ENCODE measurements at regions not wholly inside any gene's neighbourhood (a gene's known extent, or its start where the extent isn't known, plus 50 kb on each side); places are given as distances from the start of the nearest gene placed in this dataset.

DNA sequence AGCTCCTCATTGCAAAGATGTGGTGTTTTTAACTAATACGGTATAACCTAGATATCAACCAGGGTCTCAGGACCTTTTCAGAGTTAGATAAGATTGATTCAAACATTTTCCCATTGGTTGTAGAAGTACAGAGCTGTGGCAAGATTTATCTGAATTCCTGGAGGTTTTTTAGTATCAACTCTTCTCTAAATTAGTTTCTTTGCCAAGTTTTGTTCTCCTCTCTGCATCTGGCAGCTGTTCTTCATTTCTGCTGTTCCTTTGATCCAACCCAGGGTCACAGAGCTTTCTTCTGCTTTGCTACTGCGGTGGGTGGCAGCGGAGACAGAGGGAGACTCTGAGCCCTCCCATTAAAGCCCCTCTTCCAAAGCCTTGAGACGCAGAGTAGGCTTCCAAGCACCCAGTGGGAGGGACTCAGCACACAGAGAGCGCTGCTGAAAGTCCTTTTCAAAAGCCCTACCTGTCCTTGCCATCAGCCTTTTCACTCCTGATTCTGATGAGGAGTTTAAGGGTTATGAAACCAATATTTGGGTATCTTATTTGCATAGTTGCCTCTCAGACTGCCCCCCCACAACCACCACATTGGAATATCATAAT, 146.3 kb upstream of the EEPD1 start:
- no peak for DNase-seq

DNA sequence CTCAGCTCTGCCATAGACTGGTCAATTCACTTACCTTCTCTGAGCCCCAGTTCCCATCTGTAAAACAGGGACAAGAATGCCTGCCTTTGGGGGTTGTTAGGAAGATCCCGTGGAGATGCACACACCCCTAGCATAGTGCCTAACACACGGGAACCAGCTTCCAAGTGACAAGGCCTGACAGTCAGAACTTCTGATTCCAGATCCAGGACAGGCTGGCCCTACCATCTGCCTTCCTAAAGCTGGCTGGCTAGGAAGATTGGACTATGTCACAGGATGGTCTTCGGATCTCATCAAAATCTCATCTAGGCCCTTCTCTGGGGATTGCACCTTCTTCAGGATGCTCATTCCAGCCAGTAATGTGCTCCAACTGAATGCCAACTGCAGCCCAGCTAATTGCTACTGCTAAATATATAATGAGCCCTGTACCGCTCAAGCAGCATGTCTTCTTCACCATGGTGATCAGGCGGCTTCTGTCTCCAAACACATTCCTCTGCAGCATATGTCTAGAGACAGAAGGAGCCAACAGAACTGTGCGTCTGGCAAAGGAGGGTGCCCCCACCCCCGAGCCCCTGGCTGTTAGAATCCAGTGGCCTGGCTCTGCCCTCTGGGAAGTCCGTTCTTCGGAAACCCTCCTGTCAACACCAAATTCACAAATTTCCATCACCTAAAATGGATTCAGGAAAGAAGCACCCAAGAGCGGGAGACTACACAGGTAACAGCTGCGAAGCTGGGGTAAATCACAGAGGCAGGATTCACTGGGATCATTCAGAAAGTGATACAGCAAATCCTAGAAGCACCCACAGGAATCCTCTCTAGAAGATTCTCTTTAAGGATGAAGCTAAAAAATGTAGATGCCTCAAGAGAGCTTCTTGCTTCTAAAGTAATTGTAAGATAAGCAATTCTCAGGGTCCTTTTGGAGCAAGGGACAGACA, 142.1 kb upstream of the EEPD1 start:
- DNase-seq: peak; percentile 39 to 52

DNA sequence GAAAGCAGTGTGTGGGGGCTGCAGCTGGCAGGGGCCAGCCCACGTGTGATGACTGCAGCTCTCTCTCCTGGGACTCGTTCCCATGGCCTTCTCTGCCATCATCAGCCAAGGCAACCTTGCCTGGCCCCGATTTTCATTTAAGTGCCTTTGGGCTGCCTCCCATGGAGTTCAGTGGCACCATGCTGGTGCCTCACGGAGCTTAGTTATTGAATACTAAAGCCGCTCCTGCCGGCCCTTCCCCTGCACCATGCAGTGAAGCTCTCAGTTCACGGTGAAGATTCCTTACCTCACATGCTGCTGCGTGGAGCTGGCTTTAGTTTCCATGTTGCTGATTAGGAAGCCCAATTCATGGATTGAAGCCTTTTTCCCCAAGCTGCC, 141.5 kb upstream of the EEPD1 start:
- no peak for DNase-seq

DNA sequence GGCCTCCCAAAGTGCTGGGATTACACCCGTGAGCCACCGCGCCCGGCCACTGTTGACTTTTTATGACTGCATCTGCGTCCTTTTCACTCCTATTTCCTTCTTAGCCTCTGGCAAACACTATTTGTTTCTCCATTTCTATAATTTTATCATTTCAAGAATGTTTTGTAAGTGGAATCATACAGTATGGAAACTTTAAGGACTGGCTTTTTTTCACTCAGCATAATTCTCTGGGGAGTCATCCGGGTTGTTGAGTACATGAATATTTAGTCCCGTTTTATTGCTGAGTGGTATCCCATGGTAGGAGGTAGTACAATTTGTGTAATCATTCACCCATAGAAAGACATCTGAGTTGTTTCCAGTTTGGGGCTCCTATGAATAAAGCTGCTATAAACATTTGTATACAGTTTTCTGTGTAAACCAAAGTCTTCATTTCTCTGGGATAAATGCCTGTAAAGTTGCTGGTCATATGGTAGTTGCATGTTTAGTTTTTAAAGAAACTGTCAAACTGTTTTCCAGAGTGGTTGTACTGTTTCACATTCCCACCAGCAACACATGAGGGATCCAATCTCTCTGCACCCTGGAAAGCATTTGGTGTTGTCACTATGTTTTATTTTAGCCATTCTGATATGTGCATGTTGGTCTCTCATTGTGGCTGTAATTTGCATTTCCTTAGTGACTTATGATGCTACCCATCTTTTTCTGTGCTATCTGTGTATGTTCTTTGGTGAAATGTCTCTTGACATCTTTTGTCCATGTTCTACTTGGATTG, 139.6 kb upstream of the EEPD1 start:
- no peak for DNase-seq

DNA sequence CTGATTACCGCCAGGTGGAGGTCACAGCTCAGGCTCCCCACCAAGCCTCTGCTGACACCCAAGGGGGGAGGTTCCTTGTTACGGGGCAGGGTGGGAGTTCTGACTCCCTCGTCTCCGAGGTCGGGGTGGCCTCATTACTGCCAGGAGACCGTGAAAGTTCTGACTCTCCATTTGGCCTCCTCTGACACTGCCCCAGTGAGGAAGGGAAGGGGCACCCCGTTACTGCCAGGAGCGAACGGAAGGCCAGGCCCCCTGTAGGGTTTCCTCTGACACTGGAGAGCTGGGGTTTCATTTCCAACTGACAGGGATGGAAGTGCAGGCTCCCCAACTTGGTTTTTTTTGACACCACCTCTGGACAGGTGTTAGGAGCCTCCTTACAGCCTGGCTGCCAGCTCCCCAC, 138.1 kb upstream of the EEPD1 start:
- no peak for DNase-seq

DNA sequence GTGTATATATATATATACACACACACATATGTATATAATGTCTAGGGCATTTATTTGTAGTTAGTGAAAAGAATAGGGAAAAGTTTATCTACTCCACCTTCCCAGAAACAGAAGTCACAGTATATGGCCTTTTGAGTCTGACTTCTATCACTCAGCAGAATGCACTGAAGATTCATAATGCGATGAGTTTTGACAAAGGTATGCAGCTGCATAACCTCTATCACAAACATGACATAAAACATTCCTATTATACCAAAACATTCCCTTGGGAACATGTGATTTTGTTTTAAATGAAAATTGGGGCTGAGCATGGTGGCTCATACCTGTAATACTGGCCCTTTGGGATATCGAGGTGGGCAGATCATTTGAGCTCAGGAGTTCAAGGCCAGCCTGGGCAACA, 137.3 kb upstream of the EEPD1 start:
- DNase-seq: no peak

DNA sequence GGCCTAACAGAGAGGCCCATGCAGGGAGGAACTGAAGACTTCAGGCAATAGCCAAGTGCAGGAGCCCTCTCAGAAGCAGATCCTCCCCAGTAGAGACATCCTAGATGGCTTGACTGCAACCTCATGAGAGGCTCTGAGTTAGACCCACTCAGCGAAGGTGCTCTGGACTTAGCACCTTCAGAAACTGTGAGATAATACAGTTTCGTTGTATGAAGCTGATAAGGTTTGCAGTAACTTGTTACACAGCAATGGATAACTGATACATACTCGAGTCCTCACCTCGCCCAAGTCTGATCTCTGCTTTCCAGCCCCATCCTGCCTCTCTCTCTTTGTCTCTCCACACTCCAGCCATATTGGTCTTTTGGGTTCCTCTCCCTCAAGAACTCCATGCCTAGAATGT, 136.4 kb upstream of the EEPD1 start:
- no peak for DNase-seq

DNA sequence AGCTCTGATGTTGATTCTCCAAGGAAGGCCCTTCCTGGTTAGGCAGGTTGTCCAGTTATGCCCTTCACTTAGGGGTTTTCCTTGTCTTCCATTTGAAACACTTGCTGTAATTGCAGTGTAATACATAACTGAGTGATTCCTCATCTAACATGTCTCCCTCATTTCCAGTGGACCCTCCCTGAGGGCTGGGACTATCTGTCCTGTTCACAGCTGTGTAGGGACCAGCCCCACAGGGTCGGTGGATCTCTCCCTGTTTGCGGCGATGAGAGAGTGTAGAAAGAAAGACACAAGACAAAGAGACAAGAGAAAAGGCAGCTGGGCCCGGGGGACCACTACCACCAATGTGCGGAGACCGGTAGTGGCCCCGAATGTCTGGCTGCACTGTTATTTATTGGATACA, 135.9 kb upstream of the EEPD1 start:
- no peak for DNase-seq

DNA sequence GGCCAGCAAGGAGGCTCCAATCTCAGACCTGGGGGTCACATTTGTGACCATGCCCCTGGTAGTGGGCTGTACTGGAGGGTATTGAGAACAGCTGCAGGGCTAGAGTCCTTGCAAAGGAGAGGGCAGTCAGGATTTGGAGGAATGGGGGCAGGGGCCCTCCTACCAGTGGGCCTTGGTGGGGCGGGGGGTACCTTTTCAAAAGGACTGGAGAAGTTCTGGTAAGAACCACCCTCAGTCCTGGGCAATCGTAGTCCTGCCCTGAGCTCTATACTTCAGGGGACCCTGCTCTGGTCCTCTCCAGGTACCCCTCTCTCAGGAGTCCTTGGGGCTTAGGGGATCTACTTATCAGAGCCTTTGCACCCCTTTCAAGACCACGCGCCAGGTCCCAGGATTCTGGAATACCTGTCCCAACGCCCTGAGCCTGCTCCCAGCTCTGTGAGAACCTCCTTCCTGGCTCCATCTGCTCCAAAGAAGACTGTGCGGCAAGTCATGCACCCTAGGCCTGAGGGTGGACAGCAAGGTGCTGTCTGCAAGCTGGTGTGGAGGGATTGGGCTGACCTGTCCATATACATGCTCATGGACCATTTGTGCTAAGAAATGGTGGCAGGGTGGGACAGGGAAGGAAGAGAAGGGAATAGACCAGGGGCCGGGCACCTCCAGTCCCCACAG, 134.1 kb upstream of the EEPD1 start:
- DNase-seq: no peak

DNA sequence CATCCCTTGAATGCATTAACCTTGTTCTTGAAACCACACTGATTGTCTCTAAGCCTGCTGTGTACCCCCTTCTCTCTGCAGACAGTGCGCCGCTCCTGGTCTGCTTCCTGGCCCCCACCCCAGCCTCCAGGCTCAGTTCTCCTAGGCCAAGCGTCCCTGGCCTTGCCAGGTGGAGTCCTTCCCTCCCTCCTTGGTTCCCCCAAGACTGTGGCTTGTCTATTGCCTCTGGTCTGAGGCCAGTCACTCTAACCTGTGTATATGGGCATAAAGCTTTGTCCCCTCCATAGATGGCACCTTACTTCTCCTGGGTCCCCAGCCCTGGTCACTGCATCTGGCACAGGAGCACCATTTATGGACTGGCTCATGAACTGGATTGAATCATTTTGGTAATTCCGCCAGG, 133.5 kb upstream of the EEPD1 start:
- no peak for DNase-seq

DNA sequence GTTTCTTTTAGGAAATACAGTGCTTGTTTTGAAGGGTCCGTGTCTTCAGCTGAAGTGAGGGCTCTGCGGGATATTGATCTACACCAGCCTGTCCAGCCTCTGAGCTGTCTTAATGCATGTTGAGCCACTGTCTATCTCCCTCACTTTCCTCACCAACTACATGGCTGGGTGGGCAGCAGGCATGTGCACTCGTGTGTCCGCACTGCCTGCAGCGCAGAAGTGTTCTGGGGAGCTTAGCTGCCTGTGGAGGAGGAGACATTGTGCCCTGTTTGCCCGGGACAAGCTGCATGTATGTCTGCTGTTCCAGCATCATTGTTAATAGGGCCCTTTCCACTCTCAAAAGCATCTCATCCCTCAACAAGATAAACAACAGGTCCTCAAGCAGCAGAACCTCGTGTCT, 133.1 kb upstream of the EEPD1 start:
- DNase-seq: no peak

DNA sequence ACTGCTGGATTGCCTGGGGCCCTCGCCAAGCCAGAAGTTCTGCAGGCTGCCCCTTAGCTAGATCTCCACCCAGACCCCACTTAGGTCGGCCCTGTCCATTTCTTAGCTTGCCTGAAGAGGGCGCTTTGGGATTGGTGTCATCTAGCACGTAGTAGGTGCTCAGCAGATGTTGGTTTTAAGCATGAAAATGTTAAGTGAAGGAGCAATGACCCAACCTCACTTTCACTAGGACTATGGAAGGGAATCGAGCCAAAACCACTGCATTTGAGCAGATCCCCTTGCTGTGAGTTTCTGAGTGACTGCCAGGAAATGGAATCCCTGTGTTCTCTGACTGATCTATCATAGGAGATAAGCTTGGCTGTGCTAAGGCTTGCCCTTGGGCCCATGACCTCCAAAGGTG, 131.7 kb upstream of the EEPD1 start:
- no peak for DNase-seq

DNA sequence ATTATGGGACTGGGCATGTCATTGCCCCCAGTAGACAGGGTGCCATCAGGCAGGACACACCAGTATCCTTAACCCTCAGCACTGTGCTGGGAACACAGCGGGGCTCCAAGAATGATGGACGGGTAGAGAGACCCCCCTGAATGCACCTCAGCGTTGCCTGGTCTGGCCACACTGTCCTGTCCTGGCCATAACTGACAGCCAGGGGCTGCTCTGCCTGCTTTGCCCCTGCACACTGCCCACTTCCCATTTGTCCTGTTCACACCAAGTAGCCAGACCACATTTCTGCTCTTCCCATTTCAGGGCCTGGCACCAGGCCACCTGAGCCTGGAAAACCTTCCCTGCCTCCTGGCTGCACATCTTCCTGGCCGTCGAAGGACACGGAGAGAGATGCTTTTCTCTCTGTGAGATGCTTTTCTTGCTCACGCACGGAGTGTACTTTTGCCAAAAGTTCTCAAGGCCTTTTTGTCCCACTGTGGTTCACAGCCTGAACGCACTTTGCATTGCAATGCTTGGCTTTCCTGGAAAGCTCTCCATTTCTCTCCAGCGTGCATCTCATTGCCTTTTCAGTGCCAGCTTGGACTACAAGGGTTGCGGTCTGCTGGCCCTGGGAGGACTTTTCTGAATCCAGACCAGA, 131.0 kb upstream of the EEPD1 start:
- no peak for DNase-seq

DNA sequence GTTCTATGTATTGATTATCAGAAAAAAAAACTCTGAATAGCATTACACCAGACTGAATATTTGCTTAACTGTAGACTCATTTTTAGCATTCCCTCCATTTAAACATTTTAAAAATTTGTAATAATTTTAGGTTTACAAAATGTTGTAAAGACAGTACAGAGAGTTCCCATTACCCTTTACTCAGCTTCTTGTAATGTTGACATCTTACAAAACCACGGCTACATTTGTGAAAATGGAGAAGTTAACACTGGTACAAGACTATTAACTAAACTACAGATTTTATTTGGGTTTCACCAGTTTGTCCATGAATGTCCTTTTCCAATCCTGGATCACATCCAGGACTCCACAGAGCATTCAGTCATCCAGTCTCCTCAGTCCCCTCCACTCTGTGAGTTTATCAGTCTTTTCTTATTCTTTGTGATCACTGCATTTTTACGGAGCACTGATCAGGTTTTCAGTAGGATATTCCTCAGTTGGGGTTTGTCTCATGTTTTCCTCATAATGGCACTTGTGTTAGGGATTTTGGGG, 130.0 kb upstream of the EEPD1 start:
- no peak for DNase-seq

DNA sequence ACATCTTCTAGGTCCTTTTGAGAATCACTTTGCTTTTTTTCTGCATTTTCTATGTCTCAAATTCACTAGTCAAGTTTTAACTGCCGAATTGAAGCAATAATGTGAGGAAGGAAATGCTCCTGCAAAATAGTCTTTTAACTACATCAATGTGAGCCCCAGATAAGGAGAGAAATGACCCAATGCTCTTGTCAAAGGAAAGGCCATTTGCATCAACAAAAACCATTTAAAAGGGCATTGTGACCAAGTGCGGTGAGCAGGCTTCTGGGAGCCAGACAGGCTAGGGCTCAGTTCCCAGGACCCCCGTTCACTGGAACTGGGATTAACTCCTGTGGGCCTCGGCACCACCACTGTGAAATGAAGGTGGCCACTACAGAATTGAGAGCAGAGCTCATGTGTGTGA, 127.9 kb upstream of the EEPD1 start:
- no peak for DNase-seq

DNA sequence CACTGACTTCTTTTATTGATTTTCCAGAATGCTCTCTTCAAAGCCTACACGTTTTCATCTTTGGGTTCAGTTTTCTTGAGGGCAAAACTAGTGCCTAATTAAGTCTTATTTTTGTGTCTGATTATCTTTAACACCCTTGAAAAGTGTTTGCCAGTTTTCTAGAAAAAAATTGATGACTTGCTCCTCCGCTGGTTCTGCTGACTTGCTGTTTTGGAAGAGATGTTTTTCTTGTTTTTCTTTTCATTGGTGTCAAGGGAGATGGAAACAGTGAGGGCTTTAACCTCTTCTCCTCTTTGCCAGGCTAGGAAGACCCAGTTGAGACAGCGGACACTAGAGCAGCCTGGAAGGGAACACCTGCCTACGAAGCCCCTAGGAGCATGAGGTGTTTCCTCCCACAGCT, 123.7 kb upstream of the EEPD1 start:
- DNase-seq: no peak

DNA sequence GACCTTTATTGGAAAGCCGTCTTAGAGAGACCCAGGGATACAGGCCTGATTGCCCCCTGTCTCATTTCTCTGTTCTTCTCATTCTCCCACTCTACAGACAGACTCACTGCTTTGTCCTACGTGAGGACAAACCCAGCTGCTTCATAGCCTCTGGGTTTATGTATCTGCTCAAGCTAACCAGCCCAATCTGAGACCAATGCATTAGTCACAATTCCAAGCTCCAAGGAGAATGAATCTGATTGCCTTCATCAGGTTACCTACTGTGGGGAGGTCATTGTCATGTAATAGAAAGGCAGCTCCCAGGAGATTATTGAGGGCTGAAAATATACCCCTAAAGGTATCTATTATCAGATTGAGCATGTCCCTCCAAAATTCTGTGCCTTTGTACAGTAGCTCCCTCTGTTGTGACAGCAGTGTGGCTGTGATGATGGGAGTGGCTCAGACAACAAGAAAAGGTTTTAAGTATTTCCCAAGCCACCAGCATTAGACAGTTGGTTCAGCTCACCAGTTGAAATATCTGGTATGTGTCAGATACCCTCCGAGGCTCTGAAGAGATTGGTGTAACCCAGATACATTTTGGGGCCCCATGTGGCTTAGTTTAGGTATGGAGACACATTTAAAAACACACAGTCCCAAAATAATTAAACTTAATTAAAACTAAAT, 123.1 kb upstream of the EEPD1 start:
- no peak for DNase-seq

DNA sequence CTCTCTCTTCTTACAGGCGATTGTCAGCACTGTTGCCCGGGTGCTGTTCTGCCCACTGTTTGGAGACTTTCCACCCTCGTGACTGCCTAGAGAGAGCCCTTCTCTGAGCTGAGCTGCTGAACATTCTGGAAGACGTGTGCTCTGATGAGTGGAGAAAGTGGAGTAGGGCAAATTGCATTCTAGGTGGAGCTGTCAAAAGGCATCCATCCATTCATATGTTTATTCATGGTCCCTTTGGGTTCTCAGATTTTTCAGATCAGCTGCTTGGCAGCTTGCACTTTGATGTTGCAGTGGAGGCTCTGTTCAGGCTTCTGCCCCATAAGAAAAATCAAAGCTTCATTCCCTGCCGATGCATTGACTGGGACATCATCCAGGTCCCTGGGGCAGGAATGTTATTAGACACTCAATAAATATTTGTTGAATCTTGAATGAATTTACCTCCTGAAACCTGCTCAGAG, 120.7 kb upstream of the EEPD1 start:
- no peak for DNase-seq

DNA sequence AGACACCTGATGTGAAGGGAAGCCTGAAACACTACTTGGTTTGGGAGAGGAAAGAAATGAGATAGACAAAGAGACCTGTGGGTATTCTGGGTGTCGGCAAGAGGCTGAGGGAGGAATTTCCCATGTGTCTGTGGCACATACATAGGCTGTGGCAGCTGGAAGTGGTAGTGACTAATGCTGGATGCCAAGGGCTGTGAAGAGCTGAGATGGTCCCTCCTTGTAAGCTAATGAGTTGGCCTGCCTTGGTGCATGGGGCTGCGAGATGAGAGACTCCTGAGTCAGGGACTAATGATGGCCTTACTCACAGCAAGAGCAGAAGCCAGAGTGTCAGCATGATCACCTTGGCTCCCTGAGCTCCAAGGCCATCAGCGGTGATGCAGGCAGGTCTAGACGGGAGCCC, 119.0 kb upstream of the EEPD1 start:
- no peak for DNase-seq

DNA sequence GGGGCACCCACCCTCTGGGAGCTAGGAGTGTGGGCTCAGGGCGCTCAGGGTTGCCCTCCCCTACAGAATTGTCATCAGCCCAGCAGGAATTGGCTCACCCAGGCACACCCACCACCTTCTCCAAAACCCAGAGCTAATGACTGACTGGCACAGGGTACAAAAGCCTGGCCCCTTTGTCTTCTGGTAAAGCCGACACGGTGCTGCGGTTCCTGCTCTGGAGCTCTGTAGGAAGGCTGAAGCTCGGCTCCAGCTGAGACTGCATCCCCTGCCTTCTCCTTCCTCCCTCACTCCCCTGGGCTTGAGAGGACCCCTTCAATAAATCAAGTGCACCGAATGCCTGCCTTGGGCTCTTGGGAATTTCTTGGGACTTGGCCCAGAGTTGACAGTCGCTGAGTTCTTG, 117.9 kb upstream of the EEPD1 start:
- DNase-seq: no peak

DNA sequence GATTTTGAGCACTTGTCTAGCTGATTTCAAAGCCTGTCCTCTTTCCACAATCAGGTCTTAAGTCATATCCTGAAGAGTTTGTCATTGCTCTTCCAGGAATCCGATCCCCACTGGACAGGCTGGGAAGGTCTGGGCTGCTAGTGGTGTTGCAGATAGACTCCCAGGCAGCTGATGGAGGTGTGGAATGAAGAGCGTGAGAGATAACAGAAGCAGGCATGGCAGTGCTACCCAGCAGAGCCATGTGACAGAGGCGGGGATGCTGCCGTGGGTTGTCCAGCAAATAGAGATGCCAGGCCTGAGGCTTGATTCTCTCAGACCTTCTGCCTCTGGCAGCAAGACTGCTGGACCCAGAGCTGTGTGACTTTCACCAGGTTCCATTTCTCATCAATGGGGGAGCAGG, 116.5 kb upstream of the EEPD1 start:
- no peak for DNase-seq

All from right lung (tissue), 2 donors.